Osteoblast (primary cell): ENCODE measurements at regions not wholly inside any gene's neighbourhood (a gene's known extent, or its start where the extent isn't known, plus 50 kb on each side); places are given as distances from the start of the nearest gene placed in this dataset.

ENCODE experiments used
- DNase-seq: peaks from one replicate; pipeline ENCODE4 v3.0.0; 2011; ENCODE audit warnings: low spot score, mixed read lengths; ENCODE audit not compliant: insufficient read length; ENCODE audit errors: missing footprints
- H2AFZ ChIP-seq: 2 replicates; pipeline ENCODE4 v1.6.0; 2011; ENCODE audit warnings: mild to moderate bottlenecking, low read length
- H3K27ac ChIP-seq: 2 replicates; pipeline ENCODE4 v1.5.1; 2011; ENCODE audit warnings: mild to moderate bottlenecking, low read depth, low read length, moderate library complexity
- H3K27me3 ChIP-seq: 2 replicates; pipeline ENCODE4 v1.6.0; 2012; ENCODE audit warnings: mild to moderate bottlenecking, control low read depth, inconsistent platforms, low read length, moderate library complexity; ENCODE audit not compliant: insufficient read depth
- H3K36me3 ChIP-seq: 2 replicates; pipeline ENCODE4 v1.5.1; 2011; ENCODE audit warnings: mild to moderate bottlenecking, low read length, control low read depth, moderate library complexity; ENCODE audit not compliant: insufficient read depth
- H3K4me1 ChIP-seq: 2 replicates; pipeline ENCODE4 v1.5.1; 2011; ENCODE audit warnings: mild to moderate bottlenecking, low read length, control low read depth, moderate library complexity; ENCODE audit not compliant: insufficient read depth
- H3K4me2 ChIP-seq: 2 replicates; pipeline ENCODE4 v1.6.0; 2011; ENCODE audit warnings: mild to moderate bottlenecking, low read length; ENCODE audit not compliant: insufficient read depth
- H3K4me3 ChIP-seq: fragments of 200-600 bp; sonication (generic); 3 replicates; pipeline ENCODE4 v1.5.1; 2012; ENCODE audit warnings: mild to moderate bottlenecking, low read length, inconsistent platforms; ENCODE audit not compliant: insufficient read depth
- H3K79me2 ChIP-seq: 2 replicates; pipeline ENCODE4 v1.6.0; 2012; ENCODE audit warnings: mild to moderate bottlenecking, low read length, control low read depth, inconsistent platforms; ENCODE audit not compliant: insufficient read depth
- H3K9me3 ChIP-seq: 2 replicates; pipeline ENCODE4 v1.5.1; 2011; ENCODE audit warnings: low read depth, low read length, control low read depth
- H4K20me1 ChIP-seq: 2 replicates; pipeline ENCODE4 v1.6.0; 2012; ENCODE audit warnings: mild to moderate bottlenecking, low read length, control low read depth; ENCODE audit not compliant: insufficient read depth
- TF ChIP-seq, protein P1 (sequence below): IDR thresholded peaks from 2 replicates; pipeline ENCODE4 v1.5.1; 2011; ENCODE audit warnings: mild to moderate bottlenecking, low read depth, low read length, moderate library complexity; ENCODE audit errors: extremely low read depth

GRCh38 chr10:64320448-64320847 is 799.2 kb downstream of the REEP3 start:
- H3K27ac ChIP-seq = no peak overlapping the region
- H3K36me3 ChIP-seq = no peaks in the 10 kb centered on the region
- H3K9me3 ChIP-seq = peaks cover 2% of the 10 kb centered on the region
- no peaks in the 10 kb centered on the region for H3K79me2 ChIP-seq
- no peaks in the 10 kb centered on the region for H3K27me3 ChIP-seq
- H3K4me1 ChIP-seq = no peaks in the 10 kb centered on the region
- no peak overlapping the region for H3K4me3 ChIP-seq
- DNase-seq = no peak
- TF ChIP-seq, protein P1, sequence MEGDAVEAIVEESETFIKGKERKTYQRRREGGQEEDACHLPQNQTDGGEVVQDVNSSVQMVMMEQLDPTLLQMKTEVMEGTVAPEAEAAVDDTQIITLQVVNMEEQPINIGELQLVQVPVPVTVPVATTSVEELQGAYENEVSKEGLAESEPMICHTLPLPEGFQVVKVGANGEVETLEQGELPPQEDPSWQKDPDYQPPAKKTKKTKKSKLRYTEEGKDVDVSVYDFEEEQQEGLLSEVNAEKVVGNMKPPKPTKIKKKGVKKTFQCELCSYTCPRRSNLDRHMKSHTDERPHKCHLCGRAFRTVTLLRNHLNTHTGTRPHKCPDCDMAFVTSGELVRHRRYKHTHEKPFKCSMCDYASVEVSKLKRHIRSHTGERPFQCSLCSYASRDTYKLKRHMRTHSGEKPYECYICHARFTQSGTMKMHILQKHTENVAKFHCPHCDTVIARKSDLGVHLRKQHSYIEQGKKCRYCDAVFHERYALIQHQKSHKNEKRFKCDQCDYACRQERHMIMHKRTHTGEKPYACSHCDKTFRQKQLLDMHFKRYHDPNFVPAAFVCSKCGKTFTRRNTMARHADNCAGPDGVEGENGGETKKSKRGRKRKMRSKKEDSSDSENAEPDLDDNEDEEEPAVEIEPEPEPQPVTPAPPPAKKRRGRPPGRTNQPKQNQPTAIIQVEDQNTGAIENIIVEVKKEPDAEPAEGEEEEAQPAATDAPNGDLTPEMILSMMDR = no peak
- H4K20me1 ChIP-seq = no peaks in the 10 kb centered on the region
- no peak overlapping the region for H2AFZ ChIP-seq
- no peak overlapping the region for H3K4me2 ChIP-seq

- Histone ChIP-seq H3K27ac (no peak overlapping the region), H3K4me1 (no peaks in the 10 kb centered on the region), H3K79me2 (no peaks in the 10 kb centered on the region), H3K27me3 (no peaks in the 10 kb centered on the region), H3K36me3 (no peaks in the 10 kb centered on the region), H4K20me1 (no peaks in the 10 kb centered on the region), H3K4me3 (no peak overlapping the region), H3K4me2 (no peak overlapping the region), H3K9me3 (no peaks in the 10 kb centered on the region), H2AFZ (no peak overlapping the region)
- TF ChIP-seq, protein P1 = no peak
- DNase-seq = no peak
Measured at GRCh38 chr10:64329510-64329909, 808.3 kb downstream of the REEP3 start.

DNA sequence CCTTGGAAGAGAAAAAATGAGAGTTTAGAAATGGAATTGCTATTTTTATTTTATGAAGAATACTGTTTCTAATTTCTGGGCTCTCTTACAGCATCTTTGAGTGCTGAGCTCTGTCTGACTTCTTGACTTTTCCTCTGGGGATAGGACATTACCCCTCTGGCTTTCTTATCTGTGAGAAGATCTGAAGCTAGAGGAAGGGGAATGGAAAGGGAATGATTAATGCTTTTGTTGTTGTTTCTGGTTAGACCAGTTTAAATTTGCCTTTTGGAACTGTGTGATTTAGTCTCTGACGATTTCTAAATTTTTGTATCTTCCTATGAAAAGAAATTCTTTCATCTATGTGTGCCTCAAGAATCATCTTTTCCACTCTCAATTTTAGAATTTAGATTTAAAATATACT is 811.4 kb downstream of the REEP3 start:
- TF ChIP-seq, protein P1 = no peak
- H3K27ac ChIP-seq = no peak overlapping the region
- DNase-seq = no peak
- H3K4me2 ChIP-seq = no peak overlapping the region
- no peak overlapping the region for H2AFZ ChIP-seq
- H3K36me3 ChIP-seq = no peaks in the 10 kb centered on the region
- H4K20me1 ChIP-seq = no peaks in the 10 kb centered on the region
- H3K79me2 ChIP-seq = no peaks in the 10 kb centered on the region
- H3K4me3 ChIP-seq = no peak overlapping the region
- no peaks in the 10 kb centered on the region for H3K27me3 ChIP-seq
- H3K9me3 ChIP-seq = no peaks in the 10 kb centered on the region
- H3K4me1 ChIP-seq = no peaks in the 10 kb centered on the region

DNA sequence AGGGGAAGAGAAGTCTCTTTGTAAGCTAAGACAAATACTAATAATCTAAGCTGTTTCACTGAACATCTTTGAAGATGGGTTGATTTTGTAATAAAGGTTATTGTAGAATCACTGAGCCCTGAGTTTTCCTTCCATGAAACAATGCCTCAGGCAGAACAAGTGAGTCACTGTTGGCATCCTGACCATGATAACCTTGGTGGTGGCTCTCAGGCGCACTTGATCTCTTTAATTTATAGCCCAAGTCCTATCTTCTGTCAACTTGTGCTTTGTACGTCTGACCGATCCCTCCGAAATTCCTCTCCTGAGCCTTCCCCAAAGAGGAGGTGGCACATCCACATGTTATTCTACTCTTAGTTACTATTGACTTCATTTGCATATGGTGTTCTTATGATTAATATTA is 812.9 kb downstream of the REEP3 start:
- Histone ChIP-seq H3K79me2 (no peaks in the 10 kb centered on the region), H3K27ac (no peak overlapping the region), H2AFZ (no peak overlapping the region), H3K9me3 (no peaks in the 10 kb centered on the region), H3K27me3 (no peaks in the 10 kb centered on the region), H3K36me3 (no peaks in the 10 kb centered on the region), H3K4me1 (no peaks in the 10 kb centered on the region), H4K20me1 (no peaks in the 10 kb centered on the region), H3K4me3 (no peak overlapping the region), H3K4me2 (no peak overlapping the region)
- no peak for DNase-seq
- TF ChIP-seq, protein P1 = no peak
